AG09309 (cell line): ENCODE measurements at regions not wholly inside any gene's neighbourhood (a gene's known extent, or its start where the extent isn't known, plus 50 kb on each side); places are given as distances from the start of the nearest gene placed in this dataset.

Experiments
- DNase-seq: peaks from one replicate; pipeline ENCODE4 v3.0.0-alpha.2; 2010; ENCODE audit warnings: low read depth
- H3K4me3 ChIP-seq: 2 replicates; pipeline ENCODE4 v1.5.1; 2011; ENCODE audit warnings: mild to moderate bottlenecking, low read depth, low read length, moderate library complexity; ENCODE audit not compliant: control insufficient read depth
- TF ChIP-seq, protein P1 (sequence below): IDR thresholded peaks from 2 replicates; pipeline ENCODE4 v1.5.1; 2011; ENCODE audit warnings: mild to moderate bottlenecking, low read depth, low read length, inconsistent platforms; ENCODE audit not compliant: insufficient read depth, control insufficient read depth; ENCODE audit errors: missing control alignments

- H3K4me3 ChIP-seq, result no peak overlapping the region
- no peak for DNase-seq
Measured at GRCh38 chr7:131042269-131043160, 285.2 kb upstream of the MKLN1 start.

GRCh38 chr7:131045526-131045925, 282.1 kb upstream of the MKLN1 start:
- no peak for DNase-seq
- TF ChIP-seq, protein P1, sequence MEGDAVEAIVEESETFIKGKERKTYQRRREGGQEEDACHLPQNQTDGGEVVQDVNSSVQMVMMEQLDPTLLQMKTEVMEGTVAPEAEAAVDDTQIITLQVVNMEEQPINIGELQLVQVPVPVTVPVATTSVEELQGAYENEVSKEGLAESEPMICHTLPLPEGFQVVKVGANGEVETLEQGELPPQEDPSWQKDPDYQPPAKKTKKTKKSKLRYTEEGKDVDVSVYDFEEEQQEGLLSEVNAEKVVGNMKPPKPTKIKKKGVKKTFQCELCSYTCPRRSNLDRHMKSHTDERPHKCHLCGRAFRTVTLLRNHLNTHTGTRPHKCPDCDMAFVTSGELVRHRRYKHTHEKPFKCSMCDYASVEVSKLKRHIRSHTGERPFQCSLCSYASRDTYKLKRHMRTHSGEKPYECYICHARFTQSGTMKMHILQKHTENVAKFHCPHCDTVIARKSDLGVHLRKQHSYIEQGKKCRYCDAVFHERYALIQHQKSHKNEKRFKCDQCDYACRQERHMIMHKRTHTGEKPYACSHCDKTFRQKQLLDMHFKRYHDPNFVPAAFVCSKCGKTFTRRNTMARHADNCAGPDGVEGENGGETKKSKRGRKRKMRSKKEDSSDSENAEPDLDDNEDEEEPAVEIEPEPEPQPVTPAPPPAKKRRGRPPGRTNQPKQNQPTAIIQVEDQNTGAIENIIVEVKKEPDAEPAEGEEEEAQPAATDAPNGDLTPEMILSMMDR, result no peak

More at GRCh38 chr7:131042269-131043160, 285.2 kb upstream of the MKLN1 start:
- TF ChIP-seq, protein P1, result no peak

DNA sequence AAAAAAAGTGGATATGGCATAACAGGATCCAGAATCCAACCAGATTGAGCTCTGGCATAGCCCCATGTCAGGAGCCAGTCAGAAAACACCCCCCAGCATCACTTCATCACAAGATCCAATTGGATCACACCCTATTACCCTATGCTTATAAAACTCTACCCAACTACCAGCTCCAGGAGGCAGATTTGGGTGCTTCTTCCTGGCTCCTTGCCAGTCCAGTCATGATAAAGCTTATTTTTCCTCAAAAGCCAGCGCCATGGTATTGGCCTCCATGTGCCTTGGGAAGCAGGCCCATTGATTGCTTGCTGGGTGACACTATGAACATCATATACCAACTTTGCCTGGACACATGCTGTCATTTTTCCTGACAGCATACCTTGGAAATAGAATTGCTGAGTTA, 281.4 kb upstream of the MKLN1 start:
- no peak overlapping the region for H3K4me3 ChIP-seq
- TF ChIP-seq, protein P1, result no peak
- DNase-seq, result no peak

More at GRCh38 chr7:131045526-131045925, 282.1 kb upstream of the MKLN1 start:
- no peak overlapping the region for H3K4me3 ChIP-seq

DNA sequence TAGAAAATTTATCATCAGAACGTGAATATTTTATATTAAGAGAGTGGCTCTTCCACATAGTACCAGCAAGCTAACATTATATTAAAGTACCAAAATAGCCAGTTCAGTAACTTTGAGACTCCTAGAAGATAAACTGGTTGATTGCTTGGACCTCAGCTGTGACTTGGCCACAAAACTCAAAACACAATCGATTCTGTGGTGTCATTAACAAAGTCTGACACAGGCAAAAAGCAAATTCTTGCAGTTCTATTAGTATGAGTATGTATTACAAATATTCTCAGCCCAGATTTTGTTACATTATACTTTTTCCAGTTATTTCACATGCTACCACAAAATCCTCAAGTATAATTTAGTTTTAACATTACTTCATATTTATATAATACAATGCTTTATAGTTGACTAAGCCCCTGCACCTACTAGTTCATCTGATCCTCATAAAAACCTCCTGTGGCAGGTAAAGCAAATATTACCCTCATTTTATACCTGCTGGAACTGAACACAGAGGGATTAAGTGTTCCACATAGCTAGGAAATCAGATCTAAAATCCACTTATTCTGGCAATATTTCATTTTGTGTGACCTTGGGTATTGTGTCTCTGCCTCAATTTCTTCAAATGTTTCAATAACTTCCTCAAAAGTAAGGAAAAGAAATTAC, 279.9 kb upstream of the MKLN1 start:
- no peak for DNase-seq
- no peak overlapping the region for H3K4me3 ChIP-seq
- TF ChIP-seq, protein P1, result no peak

DNA sequence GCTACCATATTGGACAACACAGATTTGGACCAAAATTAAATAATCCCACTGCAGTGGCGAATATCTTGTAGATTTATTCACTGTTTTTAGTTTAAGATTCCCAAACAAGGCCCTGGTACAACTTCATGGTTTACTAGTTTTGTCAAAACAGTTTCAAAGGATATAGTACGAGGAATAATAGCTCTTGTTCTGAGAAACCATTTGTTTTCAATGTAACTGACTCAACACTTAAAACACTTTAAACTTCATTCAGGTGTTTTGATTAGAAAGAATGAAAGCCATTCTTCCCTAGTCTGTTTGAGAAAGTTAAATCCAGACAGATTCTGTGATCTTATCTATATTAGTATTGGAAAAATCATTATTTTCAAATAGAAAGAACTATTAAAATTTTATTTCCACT, 276.4 kb upstream of the MKLN1 start:
- no peak overlapping the region for H3K4me3 ChIP-seq
- no peak for DNase-seq
- TF ChIP-seq, protein P1, result no peak

DNA sequence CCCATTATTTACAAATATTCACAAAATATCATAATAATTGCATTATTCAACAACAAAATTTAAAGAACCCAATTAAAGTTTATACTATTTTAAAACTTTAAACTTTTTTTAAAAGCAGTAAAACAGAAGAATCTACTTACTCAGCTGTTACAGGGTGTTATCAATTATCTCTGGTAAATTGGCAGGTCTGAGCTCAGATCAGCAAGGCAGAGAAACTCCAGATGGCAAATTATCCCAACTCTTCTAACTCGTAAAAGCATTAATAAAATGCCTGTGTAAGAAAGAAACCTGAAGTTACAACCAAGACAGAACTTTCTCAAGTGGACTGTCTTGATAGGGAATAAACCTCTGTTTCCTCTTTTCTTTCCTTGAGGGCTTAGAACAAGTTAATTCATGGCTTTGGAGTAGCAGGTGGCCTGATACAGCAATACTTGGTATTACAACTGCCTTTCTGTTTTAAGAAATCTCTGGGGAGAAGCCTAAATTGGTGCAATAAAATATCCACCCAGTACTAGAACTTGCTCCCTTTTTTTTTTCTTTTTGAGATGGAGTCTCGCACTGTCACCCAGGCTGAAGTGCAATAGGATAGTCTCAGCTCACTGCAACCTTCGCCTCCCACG, 275.3 kb upstream of the MKLN1 start:
- no peak overlapping the region for H3K4me3 ChIP-seq
- no peak for DNase-seq
- TF ChIP-seq, protein P1, result no peak
